NT2/D1 (cell line): ENCODE measurements at regions not wholly inside any gene's neighbourhood (a gene's known extent, or its start where the extent isn't known, plus 50 kb on each side); places are given as distances from the start of the nearest gene placed in this dataset.

Experiments
- SUZ12 ChIP-seq: IDR thresholded peaks from 2 replicates; pipeline ENCODE4 v1.6.1; 2011; ENCODE audit not compliant: insufficient read length, insufficient read depth; ENCODE audit errors: extremely low read depth
- YY1 ChIP-seq: IDR thresholded peaks from 2 replicates; pipeline ENCODE4 v1.6.1; 2011; ENCODE audit not compliant: insufficient read length, insufficient read depth
- ZNF274 ChIP-seq: IDR thresholded peaks from 2 replicates; pipeline ENCODE4 v1.6.1; 2011; ENCODE audit warnings: mild to moderate bottlenecking, low read depth, low read length

DNA sequence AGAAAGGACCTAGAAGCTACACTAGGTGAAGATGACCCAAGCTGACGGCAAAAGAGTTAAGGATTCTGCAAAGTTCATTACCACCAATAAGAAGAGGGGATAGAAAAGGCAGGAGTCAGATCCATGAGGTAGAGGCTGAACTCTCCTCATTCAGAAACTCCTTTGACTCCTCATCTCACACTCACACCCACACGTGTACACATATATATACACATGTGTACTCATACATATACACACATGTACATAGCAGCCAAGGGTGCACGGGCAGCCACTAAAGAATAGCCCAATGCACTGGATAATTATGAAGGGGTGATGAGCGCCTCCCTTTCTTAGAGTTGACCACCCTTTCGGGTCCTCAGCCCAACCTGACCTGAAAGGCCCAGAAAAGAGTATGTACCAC, 476.8 kb downstream of the NTRK3 start:
- TF ChIP-seq YY1 (no peak), ZNF274 (no peak), SUZ12 (no peak)
